ENCODE measurements at regions not wholly inside any gene's neighbourhood (a gene's known extent, or its start where the extent isn't known, plus 50 kb on each side); places are given as distances from the start of the nearest gene placed in this dataset.
A peak's percentile ranks its signal among the peaks of the same experiment; 100 is the strongest.

DNA sequence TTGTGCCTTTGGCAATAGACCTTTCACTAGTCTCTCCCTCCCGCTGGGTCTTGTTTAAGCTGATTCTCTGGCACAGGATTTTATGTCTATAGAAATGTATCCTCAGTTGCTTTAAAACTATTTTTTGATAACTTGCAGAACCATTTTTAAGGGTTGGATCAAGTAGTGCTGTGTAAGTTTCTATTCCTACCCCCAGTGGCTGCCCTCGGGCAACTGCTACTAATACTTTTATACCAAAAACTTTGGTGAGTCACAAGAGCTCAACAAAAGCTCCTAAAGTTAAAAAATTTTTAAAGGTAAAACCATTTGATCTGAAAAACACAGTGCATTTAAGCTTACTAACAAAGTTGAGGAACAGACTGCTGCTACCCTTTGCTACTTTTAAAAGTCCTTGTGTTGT, 1460.6 kb upstream of the PCDH7 start:
- H3K9me3 Mint-ChIP-seq (ENCODE audit: unreplicated experiment) = peaks cover 7% of the 10 kb centered on the region
- H3K27me3 Mint-ChIP-seq (ENCODE audit: unreplicated experiment) = no peaks in the 10 kb centered on the region
- no peak overlapping the region for H3K27ac Mint-ChIP-seq (ENCODE audit: unreplicated experiment)
- TF ChIP-seq, protein P1, sequence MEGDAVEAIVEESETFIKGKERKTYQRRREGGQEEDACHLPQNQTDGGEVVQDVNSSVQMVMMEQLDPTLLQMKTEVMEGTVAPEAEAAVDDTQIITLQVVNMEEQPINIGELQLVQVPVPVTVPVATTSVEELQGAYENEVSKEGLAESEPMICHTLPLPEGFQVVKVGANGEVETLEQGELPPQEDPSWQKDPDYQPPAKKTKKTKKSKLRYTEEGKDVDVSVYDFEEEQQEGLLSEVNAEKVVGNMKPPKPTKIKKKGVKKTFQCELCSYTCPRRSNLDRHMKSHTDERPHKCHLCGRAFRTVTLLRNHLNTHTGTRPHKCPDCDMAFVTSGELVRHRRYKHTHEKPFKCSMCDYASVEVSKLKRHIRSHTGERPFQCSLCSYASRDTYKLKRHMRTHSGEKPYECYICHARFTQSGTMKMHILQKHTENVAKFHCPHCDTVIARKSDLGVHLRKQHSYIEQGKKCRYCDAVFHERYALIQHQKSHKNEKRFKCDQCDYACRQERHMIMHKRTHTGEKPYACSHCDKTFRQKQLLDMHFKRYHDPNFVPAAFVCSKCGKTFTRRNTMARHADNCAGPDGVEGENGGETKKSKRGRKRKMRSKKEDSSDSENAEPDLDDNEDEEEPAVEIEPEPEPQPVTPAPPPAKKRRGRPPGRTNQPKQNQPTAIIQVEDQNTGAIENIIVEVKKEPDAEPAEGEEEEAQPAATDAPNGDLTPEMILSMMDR (IDR thresholded peaks at IDR 0.05) = no peak
- H3K4me3 Mint-ChIP-seq (ENCODE audit: unreplicated experiment) = no peak overlapping the region
- H3K4me1 Mint-ChIP-seq (ENCODE audit: unreplicated experiment) = peaks cover 2% of the 10 kb centered on the region
- DNase-seq (ENCODE audit: extremely low spot score, unreplicated experiment) = no peak
- H3K36me3 Mint-ChIP-seq (ENCODE audit: unreplicated experiment) = no peaks in the 10 kb centered on the region

DNA sequence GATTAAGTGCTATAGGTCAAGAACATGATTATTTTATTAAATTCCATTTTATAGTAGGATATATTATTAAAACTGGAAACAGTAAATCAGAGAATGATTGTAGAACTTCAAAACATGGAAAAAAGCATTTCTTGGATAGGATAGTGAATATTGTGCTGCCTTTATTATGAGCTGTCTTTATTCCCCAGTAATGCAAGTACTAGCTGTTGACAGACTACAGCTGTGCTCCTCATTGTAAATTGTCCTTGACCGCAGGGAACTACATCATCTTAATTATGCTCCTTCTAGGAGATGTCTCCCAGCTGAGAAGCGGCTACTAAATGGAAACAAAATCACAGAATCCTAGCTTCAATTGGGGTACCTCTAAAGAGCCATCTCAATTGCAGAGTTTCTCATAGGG, 1457.2 kb upstream of the PCDH7 start:
- no peaks in the 10 kb centered on the region for H3K27me3 Mint-ChIP-seq (ENCODE audit: unreplicated experiment)
- DNase-seq (ENCODE audit: extremely low spot score, unreplicated experiment) = no peak
- no peaks in the 10 kb centered on the region for H3K9me3 Mint-ChIP-seq (ENCODE audit: unreplicated experiment)
- H3K27ac Mint-ChIP-seq (ENCODE audit: unreplicated experiment) = no peak overlapping the region
- H3K4me3 Mint-ChIP-seq (ENCODE audit: unreplicated experiment) = no peak overlapping the region
- TF ChIP-seq, protein P1 (IDR thresholded peaks at IDR 0.05) = no peak
- H3K4me1 Mint-ChIP-seq (ENCODE audit: unreplicated experiment) = peaks cover 2% of the 10 kb centered on the region
- no peaks in the 10 kb centered on the region for H3K36me3 Mint-ChIP-seq (ENCODE audit: unreplicated experiment)

DNA sequence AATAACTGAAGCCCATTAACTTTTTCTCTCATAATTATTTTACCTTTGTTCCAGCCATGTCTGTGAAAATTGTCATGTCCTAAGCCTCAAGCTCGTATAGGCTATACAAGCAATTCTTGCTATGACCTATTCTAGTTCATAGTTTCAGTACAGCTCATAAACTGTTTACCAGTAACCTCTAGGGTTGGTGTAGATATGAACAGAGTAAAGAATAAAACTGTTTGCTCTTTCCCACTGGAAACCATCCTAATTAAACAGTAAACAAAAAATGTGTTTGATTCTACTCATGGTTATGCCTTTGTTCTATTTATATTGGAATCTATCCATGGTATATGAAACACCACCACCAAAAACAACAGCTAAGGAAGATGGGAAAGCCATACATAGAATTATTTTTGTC, 1444.0 kb upstream of the PCDH7 start:
- Mint-ChIP-seq H3K4me3 (ENCODE audit: unreplicated experiment) (no peak overlapping the region), H3K36me3 (ENCODE audit: unreplicated experiment) (no peaks in the 10 kb centered on the region), H3K4me1 (ENCODE audit: unreplicated experiment) (peaks cover 16% of the 10 kb centered on the region), H3K27ac (ENCODE audit: unreplicated experiment) (no peak overlapping the region), H3K9me3 (ENCODE audit: unreplicated experiment) (peaks cover 14% of the 10 kb centered on the region), H3K27me3 (ENCODE audit: unreplicated experiment) (no peaks in the 10 kb centered on the region)
- DNase-seq (ENCODE audit: extremely low spot score, unreplicated experiment) = no peak
- TF ChIP-seq, protein P1 (IDR thresholded peaks at IDR 0.05) = no peak

DNA sequence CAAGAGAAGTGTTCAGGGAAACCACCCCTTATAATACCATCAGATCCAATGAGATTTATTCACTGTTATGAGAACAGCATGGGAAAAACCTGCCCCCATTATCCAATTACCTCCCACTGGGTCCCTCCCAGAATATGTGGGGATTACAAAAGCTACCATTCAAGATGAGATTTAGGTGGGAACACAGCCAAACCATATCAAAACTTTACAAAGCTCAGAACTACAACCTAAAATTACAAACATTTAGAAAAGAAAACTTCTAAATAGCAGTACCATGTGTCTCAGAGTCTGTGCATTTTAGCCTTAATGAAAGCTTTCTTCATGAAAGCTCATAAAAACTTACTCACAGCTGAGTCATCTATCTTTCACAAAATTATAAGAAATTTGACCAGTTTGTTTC, 1442.8 kb upstream of the PCDH7 start:
- DNase-seq (ENCODE audit: extremely low spot score, unreplicated experiment) = no peak
- Mint-ChIP-seq H3K9me3 (ENCODE audit: unreplicated experiment) (peaks cover 10% of the 10 kb centered on the region), H3K36me3 (ENCODE audit: unreplicated experiment) (no peaks in the 10 kb centered on the region), H3K27me3 (ENCODE audit: unreplicated experiment) (no peaks in the 10 kb centered on the region), H3K4me3 (ENCODE audit: unreplicated experiment) (no peak overlapping the region), H3K27ac (ENCODE audit: unreplicated experiment) (no peak overlapping the region), H3K4me1 (ENCODE audit: unreplicated experiment) (peaks cover 16% of the 10 kb centered on the region)
- TF ChIP-seq, protein P1 (IDR thresholded peaks at IDR 0.05) = no peak

DNA sequence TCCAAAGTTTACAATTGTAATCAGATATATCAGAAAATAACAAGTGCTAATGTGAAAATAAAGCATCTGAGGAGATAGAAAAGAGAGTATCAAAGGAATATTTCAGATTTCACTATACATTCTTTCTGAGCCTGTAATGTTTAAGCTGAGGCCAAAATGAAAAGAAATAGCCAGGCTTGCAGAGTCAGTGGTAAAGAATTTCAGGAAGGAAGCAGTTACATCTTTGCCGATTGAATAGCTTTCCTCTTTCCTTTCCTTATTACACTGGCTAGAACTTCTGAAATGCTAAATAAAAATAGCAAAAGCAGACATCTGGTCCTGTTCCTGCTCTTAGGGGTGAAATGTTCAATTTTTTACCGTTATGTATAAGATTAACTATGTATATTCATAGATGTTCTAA, 1441.6 kb upstream of the PCDH7 start:
- no peaks in the 10 kb centered on the region for H3K27me3 Mint-ChIP-seq (ENCODE audit: unreplicated experiment)
- no peaks in the 10 kb centered on the region for H3K36me3 Mint-ChIP-seq (ENCODE audit: unreplicated experiment)
- TF ChIP-seq, protein P1 (IDR thresholded peaks at IDR 0.05) = no peak
- H3K27ac Mint-ChIP-seq (ENCODE audit: unreplicated experiment) = peak overlapping the region; percentile 51
- H3K4me3 Mint-ChIP-seq (ENCODE audit: unreplicated experiment) = peak overlapping the region; percentile 57
- DNase-seq (ENCODE audit: extremely low spot score, unreplicated experiment) = no peak
- peaks cover 16% of the 10 kb centered on the region for H3K4me1 Mint-ChIP-seq (ENCODE audit: unreplicated experiment)
- H3K9me3 Mint-ChIP-seq (ENCODE audit: unreplicated experiment) = peaks cover 7% of the 10 kb centered on the region

Data from osteocyte (in vitro differentiated cells).